ENCODE measurements at regions not wholly inside any gene's neighbourhood (a gene's known extent, or its start where the extent isn't known, plus 50 kb on each side); places are given as distances from the start of the nearest gene placed in this dataset.

DNA sequence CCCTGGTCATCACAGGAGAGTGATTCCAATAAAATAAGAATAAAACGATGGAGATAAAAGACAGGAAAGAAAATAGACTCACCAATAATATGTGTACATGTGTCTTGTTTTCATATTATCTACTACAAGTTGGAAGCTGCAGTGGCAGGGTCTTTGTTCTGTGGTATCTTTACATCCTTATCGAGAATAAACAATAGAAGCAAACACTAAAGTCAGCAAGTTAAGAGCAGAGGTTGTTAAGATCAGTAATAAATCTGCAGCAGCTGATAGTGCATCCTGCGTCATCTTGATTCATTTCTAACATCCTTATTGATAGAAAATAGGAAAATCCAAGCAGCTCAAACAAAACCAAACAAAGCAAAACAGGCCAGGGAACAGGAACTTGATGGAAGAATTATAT is 107.4 kb downstream of the RPS29 start:
- peaks cover 0 to 6% of the 10 kb centered on the region in 2 donors for H3K27me3 Mint-ChIP-seq
- CTCF ChIA-PET (ENCODE audit: partially characterized antibody) = interaction anchor here (1.3 to 3.9 kb wide), 2 partner anchors 15 to 18 kb away, joined by 4 to 16 read pairs; no protein-coding TSS in a partner anchor

DNA sequence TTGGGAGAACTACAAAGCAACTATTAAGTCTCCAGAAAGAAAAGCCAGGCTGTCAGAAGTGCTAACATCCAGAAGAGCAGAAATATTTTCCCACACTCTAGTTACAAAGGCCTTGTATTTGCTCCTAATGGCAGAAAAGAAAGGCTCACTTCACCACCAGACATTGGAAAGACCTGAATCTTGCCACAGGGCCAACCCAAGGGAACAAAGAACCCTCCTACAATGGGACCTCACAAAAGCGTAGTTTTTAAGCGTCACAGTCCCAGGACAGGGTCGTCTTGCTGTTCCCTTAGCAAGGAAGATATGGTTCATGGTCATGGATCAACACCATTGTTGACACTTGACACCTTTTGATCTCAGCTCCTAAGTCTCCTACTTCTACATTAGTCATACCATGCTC is 119.1 kb downstream of the RPS29 start:
- H3K9me3 ChIP-seq (ENCODE audit: control insufficient read depth in 1 of 2, low read length in 2 of 2) = no peaks in the 10 kb centered on the region
- Mint-ChIP-seq H3K27me3 (peaks cover 13% of the 10 kb centered on the region in 2 donors), H3K4me1 (no peaks in the 10 kb centered on the region), H3K9me3 (peaks cover 0 to 4% (median 0%) of the 10 kb centered on the region in 8 donors), H3K4me3 (no peak overlapping the region), H3K27ac (no peak overlapping the region), H3K36me3 (no peaks in the 10 kb centered on the region)
- DNase-seq = no peak
- no peak overlapping the region for H3K4me3 ChIP-seq (ENCODE audit: low read length in 2 of 2)
- ChIA-PET POLR2A (ENCODE audit: partially characterized antibody) (no interaction called here), CTCF (ENCODE audit: partially characterized antibody) (no interaction called here)
- H3K36me3 ChIP-seq (ENCODE audit: insufficient read depth, low read length) = no peaks in the 10 kb centered on the region
- intact Hi-C loops (cut with micrococcal nuclease) = loop anchor here (10.0 kb wide), 1 partner anchor 798 kb away; no protein-coding TSS in a partner anchor
- H3K4me1 ChIP-seq (ENCODE audit: insufficient read depth, low read length) = no peaks in the 10 kb centered on the region
- no peak overlapping the region for H3K27ac ChIP-seq (ENCODE audit: low read depth, low read length)
- H3K27me3 ChIP-seq (ENCODE audit: insufficient read depth, low read length) = peaks cover 8% of the 10 kb centered on the region

More for the DNA sequence above, 107.4 kb downstream of the RPS29 start:
- Mint-ChIP-seq H3K4me3 (no peak overlapping the region), H3K9me3 (peaks cover 0 to 8% (median 4%) of the 10 kb centered on the region in 8 donors), H3K27ac (no peak overlapping the region), H3K4me1 (peaks cover 0 to 4% (median 0%) of the 10 kb centered on the region in 4 donors), H3K36me3 (no peaks in the 10 kb centered on the region)
- no peaks in the 10 kb centered on the region for H3K4me1 ChIP-seq (ENCODE audit: insufficient read depth, low read length)
- H3K4me3 ChIP-seq (ENCODE audit: low read length in 2 of 2) = no peak overlapping the region
- no peaks in the 10 kb centered on the region for H3K9me3 ChIP-seq (ENCODE audit: control insufficient read depth in 1 of 2, low read length in 2 of 2)
- no peak overlapping the region for H3K27ac ChIP-seq (ENCODE audit: low read depth, low read length)
- no peaks in the 10 kb centered on the region for H3K27me3 ChIP-seq (ENCODE audit: insufficient read depth, low read length)
- POLR2A ChIA-PET (ENCODE audit: partially characterized antibody) = no interaction called here
- DNase-seq = no peak
- intact Hi-C loops (cut with micrococcal nuclease) = no loop called here
- no peaks in the 10 kb centered on the region for H3K36me3 ChIP-seq (ENCODE audit: insufficient read depth, low read length)

DNA sequence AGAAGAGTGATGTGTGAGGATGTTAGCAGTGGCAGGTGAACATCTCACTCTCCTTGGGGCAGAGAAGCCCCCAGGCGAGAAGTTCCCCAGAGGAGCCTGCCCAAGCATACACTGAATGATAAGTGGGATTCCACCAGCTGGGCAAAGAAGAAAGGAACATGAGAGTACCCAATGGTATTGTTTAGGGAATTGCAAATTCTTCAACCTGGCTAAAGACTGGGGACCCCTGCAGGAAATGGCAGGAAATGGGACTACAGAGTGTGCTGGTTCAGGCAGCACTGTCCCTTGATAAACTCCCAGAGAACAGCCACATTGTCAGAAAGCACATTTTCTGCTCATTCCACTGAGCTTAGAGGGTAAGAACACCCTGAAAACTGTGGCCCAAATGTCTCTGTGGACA is 121.3 kb downstream of the RPS29 start:
- ChIA-PET CTCF (ENCODE audit: partially characterized antibody) (interaction anchor here (1.2 kb wide), 1 partner anchor 365 kb away, joined by 3 read pairs; no protein-coding TSS in a partner anchor), POLR2A (ENCODE audit: partially characterized antibody) (no interaction called here)
- Histone ChIP-seq H3K27ac (ENCODE audit: low read depth, low read length) (no peak overlapping the region), H3K27me3 (ENCODE audit: insufficient read depth, low read length) (peaks cover 8% of the 10 kb centered on the region), H3K4me3 (ENCODE audit: low read length in 2 of 2) (no peak overlapping the region), H3K4me1 (ENCODE audit: insufficient read depth, low read length) (no peaks in the 10 kb centered on the region), H3K9me3 (ENCODE audit: control insufficient read depth in 1 of 2, low read length in 2 of 2) (no peaks in the 10 kb centered on the region), H3K36me3 (ENCODE audit: insufficient read depth, low read length) (no peaks in the 10 kb centered on the region)
- Mint-ChIP-seq H3K4me3 (no peak overlapping the region), H3K9me3 (peaks cover 0 to 4% (median 0%) of the 10 kb centered on the region in 8 donors), H3K27ac (no peak overlapping the region), H3K27me3 (peaks cover 13% of the 10 kb centered on the region in 2 donors), H3K36me3 (no peaks in the 10 kb centered on the region), H3K4me1 (no peaks in the 10 kb centered on the region)
- intact Hi-C loops (cut with micrococcal nuclease) = loop anchor here (5.0 to 10.0 kb wide), 3 partner anchors 167 to 800 kb away; partner anchors contain the start of gene KLHDC2
- no peak for DNase-seq

DNA sequence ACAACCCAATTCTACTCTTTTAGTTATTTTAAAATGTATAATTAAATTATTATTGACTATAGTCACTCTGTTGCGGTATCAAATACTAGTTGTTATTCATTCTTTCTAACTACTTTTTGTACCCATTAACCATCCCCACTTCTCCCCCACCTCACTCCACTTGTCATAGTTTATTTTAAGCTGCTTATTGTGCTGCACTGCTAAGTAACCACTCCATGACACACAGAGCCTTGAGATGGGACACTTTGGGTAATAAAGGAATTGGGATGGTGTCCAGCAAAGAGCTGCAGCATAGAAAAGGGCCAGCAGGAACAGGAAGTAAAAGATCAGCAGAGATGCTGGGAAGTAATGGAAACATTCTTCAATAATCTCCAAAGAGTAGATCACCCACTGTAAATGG is 123.0 kb downstream of the RPS29 start:
- peaks cover 2% of the 10 kb centered on the region for H3K27me3 ChIP-seq (ENCODE audit: insufficient read depth, low read length)
- H3K4me1 Mint-ChIP-seq = no peaks in the 10 kb centered on the region
- intact Hi-C loops (cut with micrococcal nuclease) = loop anchor here (2.0 to 10.0 kb wide), 5 partner anchors 169 to 1070 kb away; partner anchors contain the start of genes KLHDC2, MAP4K5 and NEMF
- no peak overlapping the region for H3K27ac ChIP-seq (ENCODE audit: low read depth, low read length)
- no peaks in the 10 kb centered on the region for H3K9me3 ChIP-seq (ENCODE audit: control insufficient read depth in 1 of 2, low read length in 2 of 2)
- H3K4me3 ChIP-seq (ENCODE audit: low read length in 2 of 2) = no peak overlapping the region
- no peaks in the 10 kb centered on the region for H3K36me3 Mint-ChIP-seq
- no peaks in the 10 kb centered on the region for H3K36me3 ChIP-seq (ENCODE audit: insufficient read depth, low read length)
- no peak for DNase-seq
- POLR2A ChIA-PET (ENCODE audit: partially characterized antibody) = no interaction called here
- H3K4me1 ChIP-seq (ENCODE audit: insufficient read depth, low read length) = no peaks in the 10 kb centered on the region
- H3K27me3 Mint-ChIP-seq = peaks cover 7 to 8% of the 10 kb centered on the region in 2 donors
- CTCF ChIA-PET (ENCODE audit: partially characterized antibody) = interaction anchor here (0.9 to 5.8 kb wide), 5 partner anchors 10 to 367 kb away, joined by 3 to 70 read pairs (median 22); partner anchors contain the start of gene RPS29
- H3K27ac Mint-ChIP-seq = peak overlapping the region in 2 of 7 donors; percentile 13 to 35
- no peak overlapping the region for H3K4me3 Mint-ChIP-seq
- peaks cover 0 to under 1% (median 0%) of the 10 kb centered on the region in 8 donors for H3K9me3 Mint-ChIP-seq

DNA sequence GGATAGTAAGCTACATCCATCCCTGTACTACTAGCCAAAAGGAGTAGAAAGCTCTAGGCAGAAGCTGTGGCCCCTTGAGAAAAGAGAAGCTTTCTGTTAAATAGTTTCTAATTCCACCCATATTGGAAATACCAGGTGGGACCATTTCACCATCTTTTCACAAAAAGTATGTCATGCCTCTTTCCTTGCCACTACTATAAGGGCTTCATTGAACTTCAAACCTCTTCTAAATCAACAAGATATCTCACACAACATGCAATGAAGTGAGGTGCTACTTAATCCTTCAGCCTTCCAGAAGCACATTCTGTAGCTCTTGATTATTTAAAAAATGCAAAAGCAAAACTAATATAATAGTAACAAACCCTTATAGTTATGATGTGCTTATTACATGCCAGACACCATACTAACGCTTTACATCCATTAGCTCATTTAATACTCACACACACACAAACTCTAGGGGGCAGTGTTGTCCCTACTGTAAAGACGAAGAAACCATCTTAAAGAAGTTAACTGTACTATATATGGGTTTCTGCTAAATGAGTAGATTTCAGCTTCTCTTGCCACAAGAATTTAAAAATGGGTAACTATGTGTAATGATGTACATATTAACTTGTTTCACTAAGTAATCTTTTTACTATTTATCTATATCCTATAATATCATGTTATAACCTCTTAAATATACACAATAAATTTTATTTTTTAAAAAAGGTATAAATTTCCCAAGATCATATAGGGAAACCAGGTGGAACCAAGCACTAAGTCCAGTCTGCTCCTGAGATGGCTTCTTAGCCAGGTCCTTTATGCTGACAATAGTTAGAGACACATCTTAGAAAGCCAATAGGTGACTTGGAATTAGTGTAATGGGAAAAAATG is 124.4 kb downstream of the RPS29 start:
- H3K9me3 Mint-ChIP-seq = no peaks in the 10 kb centered on the region
- H3K4me1 Mint-ChIP-seq = no peaks in the 10 kb centered on the region
- H3K27ac Mint-ChIP-seq = no peak overlapping the region
- H3K27me3 Mint-ChIP-seq = peaks cover 2 to 3% of the 10 kb centered on the region in 2 donors
- no peak overlapping the region for H3K27ac ChIP-seq (ENCODE audit: low read depth, low read length)
- CTCF ChIA-PET (ENCODE audit: partially characterized antibody) = interaction anchor here (0.6 to 5.8 kb wide), 39 partner anchors 8 to 1348 kb away, joined by 3 to 70 read pairs (median 5); partner anchors contain the start of genes KLHDC1, KLHDC2, LRR1 and MGAT2
- peak; percentile 63 to 68 (median 67) for DNase-seq
- POLR2A ChIA-PET (ENCODE audit: partially characterized antibody) = interaction anchor here (0.7 to 1.7 kb wide), 5 partner anchors 124 to 391 kb away, joined by 3 to 9 read pairs (median 5); partner anchors contain the start of genes MGAT2, NEMF, RPL36AL and RPS29
- no peak overlapping the region for H3K4me3 Mint-ChIP-seq
- H3K4me1 ChIP-seq (ENCODE audit: insufficient read depth, low read length) = no peaks in the 10 kb centered on the region
- no peaks in the 10 kb centered on the region for H3K36me3 Mint-ChIP-seq
- no peaks in the 10 kb centered on the region for H3K36me3 ChIP-seq (ENCODE audit: insufficient read depth, low read length)
- no peaks in the 10 kb centered on the region for H3K9me3 ChIP-seq (ENCODE audit: control insufficient read depth in 1 of 2, low read length in 2 of 2)
- no peaks in the 10 kb centered on the region for H3K27me3 ChIP-seq (ENCODE audit: insufficient read depth, low read length)
- no peak overlapping the region for H3K4me3 ChIP-seq (ENCODE audit: low read length in 2 of 2)
- intact Hi-C loops (cut with micrococcal nuclease) = loop anchor here (1.0 to 10.0 kb wide), 7 partner anchors 36 to 1071 kb away; partner anchors contain the start of genes KLHDC2, MAP4K5, NEMF and RPS29

DNA sequence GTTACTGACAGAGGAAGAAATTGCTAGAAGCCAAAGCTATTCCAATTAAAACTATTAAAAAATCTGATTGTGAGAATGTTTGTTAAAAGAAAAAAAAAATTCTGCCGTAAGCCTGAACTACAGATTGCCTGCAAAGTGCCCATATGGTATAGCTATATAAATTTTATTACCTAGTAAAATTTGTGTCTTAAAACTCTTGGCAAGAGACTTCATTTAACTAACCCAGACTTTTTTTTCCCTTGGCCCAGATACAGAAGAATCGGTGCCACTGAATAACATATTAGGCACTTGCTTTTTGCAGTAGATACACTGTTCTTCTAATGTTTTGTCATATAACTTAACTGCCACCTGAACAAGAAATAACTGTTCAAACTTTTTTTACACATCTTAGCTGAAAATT is 125.5 kb downstream of the RPS29 start:
- Histone ChIP-seq H3K27me3 (ENCODE audit: insufficient read depth, low read length) (no peaks in the 10 kb centered on the region), H3K36me3 (ENCODE audit: insufficient read depth, low read length) (no peaks in the 10 kb centered on the region), H3K4me1 (ENCODE audit: insufficient read depth, low read length) (no peaks in the 10 kb centered on the region), H3K27ac (ENCODE audit: low read depth, low read length) (no peak overlapping the region), H3K9me3 (ENCODE audit: control insufficient read depth in 1 of 2, low read length in 2 of 2) (no peaks in the 10 kb centered on the region), H3K4me3 (ENCODE audit: low read length in 2 of 2) (no peak overlapping the region)
- no peaks in the 10 kb centered on the region for H3K36me3 Mint-ChIP-seq
- H3K4me3 Mint-ChIP-seq = no peak overlapping the region
- no peaks in the 10 kb centered on the region for H3K4me1 Mint-ChIP-seq
- ChIA-PET POLR2A (ENCODE audit: partially characterized antibody) (interaction anchor here (1.7 kb wide), 1 partner anchor 160 kb away, joined by 9 read pairs; the partner anchor contains the start of genes MGAT2 and RPL36AL), CTCF (ENCODE audit: partially characterized antibody) (interaction anchor here (1.0 to 5.8 kb wide), 16 partner anchors 9 to 402 kb away, joined by 3 to 70 read pairs (median 9); partner anchors contain the start of gene RPS29)
- intact Hi-C loops (cut with micrococcal nuclease) = loop anchor here (5.0 to 10.0 kb wide), 3 partner anchors 172 to 804 kb away; partner anchors contain the start of gene KLHDC2
- no peaks in the 10 kb centered on the region for H3K9me3 Mint-ChIP-seq
- DNase-seq = no peak
- H3K27ac Mint-ChIP-seq = no peak overlapping the region
- peaks cover 2 to 5% of the 10 kb centered on the region in 2 donors for H3K27me3 Mint-ChIP-seq

DNA sequence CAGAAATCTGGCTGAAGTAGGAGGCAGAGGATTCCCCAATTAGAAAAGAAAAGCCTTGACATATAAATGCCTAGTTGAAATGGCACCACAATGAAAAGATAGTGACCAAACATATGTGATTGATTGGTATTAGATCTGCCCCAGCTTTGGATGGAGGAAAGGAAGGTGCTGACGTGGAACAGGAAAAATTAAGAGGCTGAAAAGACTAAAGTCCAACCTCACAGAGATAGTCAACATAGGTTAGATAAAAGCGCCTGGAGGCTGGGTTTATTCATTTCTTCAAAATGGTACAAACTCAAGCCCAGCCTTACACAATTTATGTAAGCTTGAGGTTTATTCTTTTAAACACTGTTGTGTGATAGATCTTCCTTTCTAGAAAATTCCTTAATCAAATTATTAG is 129.6 kb downstream of the RPS29 start:
- Histone ChIP-seq H3K27ac (ENCODE audit: low read depth, low read length) (no peak overlapping the region), H3K4me3 (ENCODE audit: low read length in 2 of 2) (no peak overlapping the region), H3K9me3 (ENCODE audit: control insufficient read depth in 1 of 2, low read length in 2 of 2) (no peaks in the 10 kb centered on the region), H3K36me3 (ENCODE audit: insufficient read depth, low read length) (no peaks in the 10 kb centered on the region), H3K27me3 (ENCODE audit: insufficient read depth, low read length) (no peaks in the 10 kb centered on the region), H3K4me1 (ENCODE audit: insufficient read depth, low read length) (no peaks in the 10 kb centered on the region)
- Mint-ChIP-seq H3K36me3 (no peaks in the 10 kb centered on the region), H3K4me1 (no peaks in the 10 kb centered on the region), H3K9me3 (no peaks in the 10 kb centered on the region), H3K27me3 (peaks cover 5 to 8% of the 10 kb centered on the region in 2 donors), H3K4me3 (no peak overlapping the region), H3K27ac (no peak overlapping the region)
- DNase-seq = no peak
- ChIA-PET CTCF (ENCODE audit: partially characterized antibody) (no interaction called here), POLR2A (ENCODE audit: partially characterized antibody) (no interaction called here)
- intact Hi-C loops (cut with micrococcal nuclease) = no loop called here

Measured in CD4-positive, alpha-beta memory T cell (primary cell).